Glutamatergic neuron (in vitro differentiated cells): ENCODE measurements at regions not wholly inside any gene's neighbourhood (a gene's known extent, or its start where the extent isn't known, plus 50 kb on each side); places are given as distances from the start of the nearest gene placed in this dataset.

Experiments
- DNase-seq: peaks from one replicate; pipeline ENCODE4 v3.0.0; 2022
- H3K27ac Mint-ChIP-seq: one replicate; pipeline ENCODE4 v1.8.0; 2020; ENCODE audit warnings: mild to moderate bottlenecking, mixed read lengths, inconsistent platforms; ENCODE audit not compliant: unreplicated experiment
- H3K27me3 Mint-ChIP-seq: one replicate; pipeline ENCODE4 v1.8.0; 2020; ENCODE audit warnings: mild to moderate bottlenecking, moderate library complexity, mixed read lengths, inconsistent platforms; ENCODE audit not compliant: unreplicated experiment
- H3K36me3 Mint-ChIP-seq: one replicate; pipeline ENCODE4 v1.8.0; 2020; ENCODE audit warnings: mild to moderate bottlenecking, mixed read lengths, inconsistent platforms; ENCODE audit not compliant: unreplicated experiment
- H3K4me1 Mint-ChIP-seq: one replicate; pipeline ENCODE4 v1.8.0; 2020; ENCODE audit warnings: mild to moderate bottlenecking, low read depth, mixed read lengths, inconsistent platforms; ENCODE audit not compliant: unreplicated experiment
- H3K4me3 Mint-ChIP-seq: one replicate; pipeline ENCODE4 v1.8.0; 2020; ENCODE audit warnings: mild to moderate bottlenecking, mixed read lengths, inconsistent platforms; ENCODE audit not compliant: unreplicated experiment
- H3K9me3 Mint-ChIP-seq: one replicate; pipeline ENCODE4 v1.8.0; 2020; ENCODE audit warnings: mild to moderate bottlenecking, moderate library complexity, mixed read lengths, inconsistent platforms; ENCODE audit not compliant: unreplicated experiment
- CTCF ChIP-seq: fragments of 200-600 bp; sonication (generic); IDR thresholded peaks from one replicate; pipeline ENCODE4 v1.5.0; 2021; ENCODE audit not compliant: partially characterized antibody, unreplicated experiment

- Mint-ChIP-seq H3K27me3 (no peaks in the 10 kb centered on the region), H3K27ac (no peak overlapping the region), H3K36me3 (peaks cover 19% of the 10 kb centered on the region), H3K9me3 (peaks cover 6% of the 10 kb centered on the region), H3K4me1 (peaks cover 24% of the 10 kb centered on the region), H3K4me3 (no peak overlapping the region)
- no peak for DNase-seq
- TF ChIP-seq CTCF: no peak
Measured at GRCh38 chr3:21801631-21802030, 50.6 kb upstream of the ZNF385D start.

DNA sequence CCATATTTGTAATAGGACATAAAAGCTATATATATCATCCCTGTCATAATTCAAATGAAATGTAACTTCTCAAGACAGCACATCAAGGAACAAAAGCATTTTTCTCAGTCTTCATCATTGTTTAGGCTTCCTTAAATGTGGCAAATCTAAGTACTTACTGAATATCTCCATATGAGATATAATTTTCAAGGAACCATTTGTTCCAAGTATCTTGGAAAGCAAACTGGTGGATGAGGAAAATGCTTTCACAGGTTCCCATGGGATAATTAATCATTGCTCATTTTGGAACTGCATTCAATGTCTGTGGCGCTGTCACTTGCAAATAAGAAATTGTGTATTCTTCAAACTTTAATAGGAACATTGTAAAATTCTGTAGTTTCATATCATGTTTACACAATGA is 52.6 kb upstream of the ZNF385D start:
- no peak overlapping the region for H3K27ac Mint-ChIP-seq
- H3K9me3 Mint-ChIP-seq: peaks cover 6% of the 10 kb centered on the region
- peaks cover 9% of the 10 kb centered on the region for H3K36me3 Mint-ChIP-seq
- H3K27me3 Mint-ChIP-seq: no peaks in the 10 kb centered on the region
- H3K4me3 Mint-ChIP-seq: no peak overlapping the region
- no peak for TF ChIP-seq CTCF
- DNase-seq: no peak
- H3K4me1 Mint-ChIP-seq: peaks cover 28% of the 10 kb centered on the region

- Mint-ChIP-seq H3K4me3 (no peak overlapping the region), H3K27ac (no peak overlapping the region), H3K4me1 (peaks cover 30% of the 10 kb centered on the region), H3K36me3 (peaks cover 3% of the 10 kb centered on the region), H3K27me3 (no peaks in the 10 kb centered on the region), H3K9me3 (peaks cover 3% of the 10 kb centered on the region)
- no peak for TF ChIP-seq CTCF
- no peak for DNase-seq
Measured at GRCh38 chr3:21804330-21804729, 53.3 kb upstream of the ZNF385D start.

GRCh38 chr3:21806733-21807132 is 55.7 kb upstream of the ZNF385D start:
- H3K27ac Mint-ChIP-seq: no peak overlapping the region
- H3K4me1 Mint-ChIP-seq: peaks cover 29% of the 10 kb centered on the region
- TF ChIP-seq CTCF: no peak
- no peak overlapping the region for H3K4me3 Mint-ChIP-seq
- H3K27me3 Mint-ChIP-seq: no peaks in the 10 kb centered on the region
- DNase-seq: no peak
- H3K36me3 Mint-ChIP-seq: no peaks in the 10 kb centered on the region
- no peaks in the 10 kb centered on the region for H3K9me3 Mint-ChIP-seq

- TF ChIP-seq CTCF: no peak
- Mint-ChIP-seq H3K36me3 (no peaks in the 10 kb centered on the region), H3K9me3 (no peaks in the 10 kb centered on the region), H3K27ac (no peak overlapping the region), H3K4me1 (no peaks in the 10 kb centered on the region), H3K4me3 (no peak overlapping the region), H3K27me3 (peaks cover 6% of the 10 kb centered on the region)
- peak; percentile 22 for DNase-seq
Measured at GRCh38 chr3:21825684-21826083, 74.7 kb upstream of the ZNF385D start.
